GM21786 (cell line): ENCODE measurements at regions not wholly inside any gene's neighbourhood (a gene's known extent, or its start where the extent isn't known, plus 50 kb on each side); places are given as distances from the start of the nearest gene placed in this dataset.
"Not testable (repeated sequence)": the region's sequence is repeated elsewhere in the genome, so short reads cannot be mapped to it uniquely, and the experiment has no call there.

Experiments used
- ATAC-seq: cut with Tn5 transposase; IDR thresholded peaks from one replicate; pipeline ENCODE4 v1.9.1; 2021; ENCODE audit not compliant: unreplicated experiment

DNA sequence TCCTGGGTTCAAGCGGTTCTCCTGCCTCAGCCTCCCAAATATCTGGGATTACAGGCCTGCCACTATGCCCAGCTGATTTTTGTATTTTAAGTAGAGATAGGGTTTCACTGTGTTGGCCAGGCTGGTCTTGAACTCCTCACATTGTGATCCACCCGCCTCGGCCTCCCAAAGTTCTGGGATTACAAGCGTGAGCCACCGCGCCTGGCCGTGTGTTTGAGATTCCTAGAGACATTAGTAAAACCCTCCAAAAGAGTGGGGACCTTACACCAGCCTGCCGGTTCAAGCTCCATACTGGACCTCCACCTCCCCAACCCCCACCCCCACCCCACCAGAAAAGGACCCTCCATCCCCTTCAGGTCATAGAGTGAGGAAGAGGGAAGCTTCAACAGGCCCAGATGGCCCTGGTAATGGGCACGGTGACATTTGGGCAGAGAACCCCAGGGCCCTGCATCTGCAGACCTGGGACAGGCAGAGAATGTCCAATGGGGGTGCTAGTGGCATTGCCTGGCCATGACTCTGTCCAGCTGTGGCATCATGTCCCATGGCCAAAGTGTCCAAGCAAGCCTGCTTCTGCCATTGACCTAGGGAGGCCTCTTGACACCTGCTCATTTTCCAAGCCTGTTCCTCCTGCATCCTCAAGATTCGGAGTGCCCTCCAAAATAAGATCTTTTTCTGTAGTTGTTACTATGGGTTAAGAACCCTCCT lies 108.9 kb upstream of the KLF13 start:
- ATAC-seq: no peak

DNA sequence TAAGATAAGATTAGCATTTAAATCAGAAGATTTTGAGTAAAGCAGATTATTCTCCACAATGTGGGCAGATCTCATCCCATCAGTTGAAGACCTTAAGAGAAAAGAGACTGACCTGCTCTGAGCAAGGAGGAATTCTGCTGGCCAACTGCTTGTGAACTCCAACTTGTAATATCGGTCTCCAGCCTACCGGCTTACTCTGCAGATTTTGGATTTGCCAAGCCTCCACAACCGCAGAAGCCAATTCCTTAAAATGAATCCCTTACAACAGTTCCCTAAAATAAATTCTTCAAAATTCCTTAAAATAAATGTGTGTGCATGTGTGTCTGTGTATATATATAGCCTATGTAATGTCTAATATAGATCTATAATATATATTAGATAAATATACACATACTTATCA lies 107.4 kb upstream of the KLF13 start:
- ATAC-seq: no peak

DNA sequence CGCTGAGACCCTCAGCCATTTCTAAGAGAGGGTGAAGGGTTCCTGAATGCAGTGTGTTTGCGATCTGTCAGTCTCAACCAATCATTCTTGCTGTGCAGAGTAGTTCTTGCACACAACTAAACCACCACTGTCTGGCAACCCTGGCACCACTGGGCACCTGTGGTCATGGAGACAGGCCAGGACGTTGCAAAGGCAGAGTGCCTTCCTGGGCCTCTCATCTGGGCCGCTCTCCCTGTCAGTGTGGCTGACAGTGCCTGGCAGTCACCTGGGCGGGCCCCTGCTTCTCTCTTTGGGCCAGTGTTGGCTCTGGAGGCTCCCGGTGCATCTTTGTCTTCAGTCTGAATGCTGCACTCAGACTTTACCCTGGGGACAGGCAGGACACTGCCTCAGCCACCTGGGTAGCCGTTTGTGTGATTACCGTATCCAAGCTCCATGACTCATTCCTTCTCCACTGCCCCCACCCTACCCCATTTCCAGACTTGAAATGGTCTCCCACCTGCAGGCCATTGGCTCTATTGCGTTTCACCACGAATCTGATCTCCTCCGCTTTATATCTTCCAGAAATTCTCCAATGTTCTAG lies 104.6 kb upstream of the KLF13 start:
- ATAC-seq: no peak

DNA sequence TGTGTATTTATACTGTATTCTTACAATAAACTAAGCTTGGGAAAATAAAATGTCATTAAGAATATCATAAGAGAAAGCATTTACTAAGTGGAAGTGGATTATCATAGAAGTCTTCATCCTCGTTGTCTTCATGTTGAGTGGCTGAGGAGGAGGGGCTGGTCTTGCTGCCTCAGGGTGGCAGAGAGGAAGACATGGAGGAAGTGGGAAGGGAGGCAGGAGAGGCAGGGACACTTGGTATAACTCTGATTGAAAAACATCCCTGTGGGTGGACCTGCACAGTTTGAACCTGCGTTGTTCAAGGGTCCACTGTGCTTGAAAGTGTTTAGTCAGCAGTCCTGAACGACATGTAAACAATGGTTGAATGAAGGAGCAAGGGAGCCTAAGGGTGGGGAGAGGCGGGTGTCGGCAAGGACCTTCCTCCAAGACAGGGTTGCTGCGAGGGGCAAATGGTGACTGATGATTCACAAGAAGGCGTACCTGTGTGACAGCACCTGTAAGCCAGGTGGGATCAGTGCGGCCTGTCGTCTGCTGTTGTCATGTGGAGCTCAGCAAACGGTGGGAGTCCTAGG lies 103.8 kb upstream of the KLF13 start:
- no peak for ATAC-seq

DNA sequence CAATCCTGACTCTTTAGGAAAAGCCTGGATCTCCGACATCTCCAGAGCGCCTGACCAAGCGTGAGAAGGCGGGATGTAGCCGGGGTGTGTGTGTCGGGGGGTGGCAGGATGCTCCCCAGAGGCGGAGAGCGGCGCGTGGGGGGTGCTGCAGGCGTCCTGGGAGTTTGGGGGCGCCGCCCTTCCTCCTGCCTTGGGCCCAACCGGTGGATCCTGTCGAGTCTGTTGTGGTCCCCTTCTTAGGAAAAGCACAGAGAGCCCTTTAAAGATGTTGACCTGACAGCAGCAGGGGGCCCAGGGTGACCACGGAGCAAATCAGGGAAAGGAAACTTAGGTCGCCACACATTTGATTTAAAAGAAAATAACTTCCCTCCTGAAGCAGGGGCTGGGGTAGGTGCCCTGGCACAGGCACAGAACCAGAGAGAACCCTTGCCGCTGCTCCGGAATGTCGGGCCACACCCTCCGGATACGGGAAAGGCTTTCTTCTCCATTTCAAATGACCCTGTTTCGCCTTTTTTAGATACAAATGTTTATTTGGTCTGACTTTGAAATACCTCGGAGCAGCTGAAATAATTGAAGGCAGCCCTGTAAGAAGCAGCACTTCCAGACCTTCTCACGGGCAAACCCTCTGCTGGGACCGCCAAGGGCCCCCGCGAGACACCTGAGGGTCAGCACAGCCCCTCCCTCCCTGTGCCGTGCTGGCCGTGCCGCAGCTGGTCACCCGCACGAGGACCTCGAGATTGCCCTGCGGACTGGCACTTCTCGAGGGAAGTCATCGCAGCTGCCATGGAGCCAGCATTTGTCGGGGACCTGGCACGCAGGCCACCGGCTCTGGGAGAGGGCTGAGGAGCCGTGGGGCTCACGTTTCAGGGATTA lies 102.9 kb upstream of the KLF13 start:
- no peak for ATAC-seq

DNA sequence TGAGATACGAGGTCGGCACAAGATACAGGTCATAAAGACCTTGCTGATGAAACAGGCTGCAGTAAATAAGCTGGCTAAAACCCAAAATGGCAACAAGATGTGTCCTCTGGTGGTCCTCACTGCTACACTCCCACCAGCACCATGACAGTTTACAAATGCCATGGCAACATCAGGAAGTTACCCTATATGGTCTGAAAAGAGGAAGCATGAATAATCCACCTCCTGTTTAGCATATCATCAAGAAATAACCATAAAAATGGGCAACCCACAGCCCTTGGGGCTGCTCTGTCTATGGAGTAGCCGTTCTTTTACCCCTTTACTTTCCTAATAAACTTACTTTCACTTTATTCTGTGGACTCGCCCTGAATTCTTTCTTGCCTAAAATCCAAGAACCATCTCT lies 102.0 kb upstream of the KLF13 start:
- ATAC-seq: not testable (repeated sequence)

DNA sequence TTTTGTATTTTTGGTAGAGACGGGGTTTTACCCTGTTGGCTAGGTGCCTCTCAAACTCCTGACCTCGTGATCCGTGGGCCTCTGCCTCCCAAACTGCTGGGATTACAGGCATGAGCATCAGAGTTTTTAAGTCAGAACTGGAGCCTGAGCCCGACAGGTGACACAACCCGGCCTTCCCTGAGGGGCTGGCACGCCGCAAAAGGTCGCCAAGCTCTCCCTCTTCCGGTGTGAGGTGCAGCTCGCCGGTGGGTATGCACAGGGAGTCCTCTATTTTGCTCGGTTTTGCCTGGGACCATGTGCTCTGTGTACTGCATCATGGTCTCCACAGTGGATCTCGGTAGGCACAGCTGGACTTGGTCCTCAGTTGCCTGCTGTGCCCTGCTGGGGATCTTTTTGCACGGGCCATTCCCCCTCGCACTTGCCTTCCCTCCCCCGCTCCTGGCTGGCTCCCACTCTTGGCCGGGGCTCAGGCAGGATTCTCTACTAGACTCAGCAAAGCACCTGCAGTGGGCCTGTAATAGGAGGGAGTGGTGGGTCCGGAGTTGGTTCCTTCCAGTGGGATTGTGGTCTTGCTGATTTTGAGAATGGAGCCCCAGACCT lies 101.2 kb upstream of the KLF13 start:
- no peak for ATAC-seq

- ATAC-seq: no peak
Observed at GRCh38 chr15:31226021-31226420, 100.6 kb upstream of the KLF13 start.

DNA sequence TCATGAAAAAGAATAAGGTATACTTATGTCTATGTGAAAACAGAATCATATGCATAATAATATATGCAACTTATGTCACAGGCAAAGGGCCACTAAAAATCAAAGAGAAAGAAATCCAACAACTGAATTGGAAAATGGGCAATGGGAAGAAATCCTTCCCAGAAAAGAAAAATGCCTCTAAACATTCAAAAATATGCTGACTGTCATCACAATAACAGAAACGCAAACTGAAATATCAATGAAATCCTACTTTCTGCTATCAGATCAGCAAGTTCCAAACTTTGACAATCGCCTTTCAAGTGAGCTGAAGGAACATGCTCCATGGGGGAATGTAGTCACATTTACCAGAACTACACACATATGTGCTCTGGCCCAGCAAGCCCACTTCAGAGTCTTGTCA lies 99.4 kb upstream of the KLF13 start:
- no peak for ATAC-seq

GRCh38 chr15:31228011-31228484 lies 98.6 kb upstream of the KLF13 start:
- ATAC-seq: no peak

GRCh38 chr15:31228980-31229826 lies 97.4 kb upstream of the KLF13 start:
- ATAC-seq: peak; percentile 71

GRCh38 chr15:31230630-31231485 lies 95.8 kb upstream of the KLF13 start:
- ATAC-seq: peak; percentile 82

DNA sequence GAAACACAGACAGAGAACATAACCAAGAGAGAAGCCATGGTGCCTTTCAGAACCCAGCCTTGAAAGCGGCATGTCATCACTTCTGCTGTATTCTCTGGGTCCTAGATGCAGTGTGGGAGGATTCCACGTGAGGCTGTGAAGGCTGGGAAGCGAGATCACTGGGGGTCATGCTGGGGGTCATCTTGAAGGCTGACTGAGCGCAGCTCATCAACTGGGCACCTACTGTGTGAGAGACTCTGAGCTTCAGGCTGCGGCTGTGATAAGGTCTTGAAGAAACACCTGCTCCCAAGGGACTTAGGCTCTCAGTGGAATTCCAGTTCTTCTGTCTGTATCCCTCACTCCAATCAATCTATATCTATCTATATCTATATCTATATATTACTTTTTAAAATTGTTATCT lies 91.8 kb upstream of the KLF13 start:
- ATAC-seq: no peak

DNA sequence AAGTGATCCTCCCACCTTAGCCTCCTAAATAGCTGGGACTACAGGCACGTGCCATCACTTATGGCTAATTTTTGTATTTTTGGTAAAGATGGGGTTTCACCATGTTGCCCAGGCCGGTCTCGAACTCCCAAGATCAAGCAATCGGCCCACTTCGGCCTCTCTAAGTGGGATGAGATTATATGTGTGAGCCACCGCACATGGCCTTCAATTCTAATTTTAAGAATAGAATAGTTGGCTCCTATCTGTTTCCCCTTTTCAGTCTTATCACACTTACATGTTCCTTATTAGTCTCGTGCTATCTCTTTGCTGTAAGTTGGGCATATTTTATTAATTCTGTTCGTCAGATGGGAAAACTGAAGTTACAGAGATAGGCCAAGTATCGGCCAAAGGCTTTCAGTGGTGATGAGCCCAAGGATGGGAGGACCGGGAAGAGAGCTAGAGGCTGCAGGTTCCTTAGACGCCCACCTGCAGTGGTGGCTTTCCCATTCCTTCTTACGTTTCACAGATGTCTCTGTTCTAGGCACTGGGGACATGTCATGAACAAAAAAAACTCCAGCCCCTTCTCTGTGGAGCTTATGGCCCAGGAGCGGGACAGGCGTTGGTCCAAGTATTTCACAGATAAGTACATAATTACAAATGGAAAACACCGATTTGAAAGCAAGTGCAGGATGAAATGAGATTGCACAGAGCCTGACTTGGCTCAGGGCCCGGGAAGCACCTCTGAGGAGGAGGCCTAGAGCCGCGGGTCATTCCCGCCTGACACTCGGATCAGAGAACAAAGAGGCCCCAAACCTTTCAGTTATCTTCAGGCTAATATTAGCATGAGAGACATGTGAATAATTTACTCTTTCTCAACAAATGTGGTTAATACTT lies 91.1 kb upstream of the KLF13 start:
- ATAC-seq: peak; percentile 44

DNA sequence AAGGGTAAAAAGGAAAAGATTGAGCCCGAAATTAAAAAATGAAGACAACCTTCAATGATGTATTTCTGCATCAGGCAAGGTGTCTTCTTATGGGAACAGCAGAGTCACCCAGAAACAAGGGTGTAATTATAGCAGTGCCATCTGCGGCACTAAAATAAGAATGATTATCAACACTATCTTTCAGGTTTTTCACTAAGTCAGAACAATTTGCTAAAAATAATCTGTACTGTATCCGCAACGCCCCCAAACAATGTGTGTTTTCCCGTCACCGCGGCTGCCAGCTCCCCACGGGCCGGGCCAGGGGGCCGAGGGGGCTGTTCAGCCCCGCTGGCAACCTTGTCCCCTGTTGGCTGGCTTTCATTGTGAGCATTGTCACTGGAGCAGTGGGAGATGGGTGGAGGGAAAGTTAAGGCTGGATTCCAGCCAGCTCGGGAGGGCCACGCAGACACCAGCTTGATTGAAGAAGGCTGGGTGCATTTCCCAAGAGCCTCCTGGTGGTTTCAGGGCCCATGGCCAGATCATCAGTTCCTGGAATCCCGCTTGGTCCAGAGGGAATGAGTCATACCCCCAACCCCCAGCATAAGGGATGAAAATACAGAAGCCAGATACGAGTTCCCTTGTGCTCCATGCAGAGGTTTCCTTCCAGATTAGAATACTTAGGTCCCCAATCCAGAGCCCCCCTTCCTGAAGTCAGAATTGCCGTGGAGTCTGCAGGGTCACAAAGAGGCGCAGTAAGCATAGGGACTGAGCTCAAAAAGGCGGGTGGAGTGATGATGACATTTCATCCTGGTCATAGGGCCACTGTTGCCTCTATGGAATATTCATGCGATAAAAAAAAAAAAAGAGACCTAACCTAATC lies 90.2 kb upstream of the KLF13 start:
- ATAC-seq: peak; percentile 49

DNA sequence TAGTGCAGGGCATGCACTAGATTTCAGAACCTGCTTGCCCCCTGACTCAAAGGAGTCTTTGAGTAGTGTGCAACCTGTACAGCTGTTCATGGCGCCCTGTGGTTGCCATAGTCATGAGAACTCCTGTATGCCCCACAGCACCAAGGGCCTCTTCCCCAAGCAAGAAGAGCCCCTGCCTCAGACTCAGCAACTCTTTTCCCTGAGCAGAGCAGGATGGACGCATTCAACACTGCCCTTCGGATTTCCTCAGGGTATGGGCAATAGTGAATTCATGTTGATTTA lies 89.7 kb upstream of the KLF13 start:
- no peak for ATAC-seq

DNA sequence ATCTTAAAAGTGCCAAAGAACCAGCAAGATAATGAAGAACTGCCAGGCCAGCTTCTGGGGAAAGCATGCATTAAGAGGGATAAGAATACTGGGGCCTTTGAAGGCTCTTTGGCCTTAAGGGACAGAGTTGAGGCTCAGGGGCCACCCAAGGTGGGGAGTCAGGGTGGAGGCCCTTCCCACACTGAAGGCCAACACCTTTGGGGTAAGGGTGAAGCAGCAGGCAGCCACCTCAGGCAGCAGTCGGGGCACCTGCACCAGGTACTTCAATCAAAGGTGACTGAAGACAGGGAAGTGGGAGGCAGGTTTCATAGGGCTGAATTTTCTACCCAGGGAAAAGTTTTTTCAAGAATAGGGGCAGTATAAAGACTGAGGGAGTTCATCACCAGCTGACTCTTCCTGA lies 87.7 kb upstream of the KLF13 start:
- ATAC-seq: no peak

DNA sequence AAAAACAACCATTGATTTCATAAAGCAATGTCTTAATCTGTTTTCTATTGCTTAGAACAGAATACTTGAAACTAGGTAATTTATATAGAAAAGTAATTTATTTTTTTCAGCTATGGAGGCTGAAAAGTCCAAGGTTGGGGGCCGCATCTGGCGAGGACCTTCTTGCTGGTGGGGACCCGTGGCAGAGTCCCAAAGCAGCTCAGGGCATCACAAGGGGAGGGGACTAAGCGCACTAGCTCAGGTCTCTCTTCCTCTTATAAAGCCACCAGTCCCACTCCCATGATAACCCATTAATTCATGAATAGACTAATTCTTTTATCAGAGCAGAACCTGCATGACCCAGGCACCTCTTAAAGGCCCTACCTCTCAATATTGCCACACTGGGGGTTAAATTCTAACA lies 87.2 kb upstream of the KLF13 start:
- ATAC-seq: no peak
